ENCODE measurements at regions not wholly inside any gene's neighbourhood (a gene's known extent, or its start where the extent isn't known, plus 50 kb on each side); places are given as distances from the start of the nearest gene placed in this dataset.

DNA sequence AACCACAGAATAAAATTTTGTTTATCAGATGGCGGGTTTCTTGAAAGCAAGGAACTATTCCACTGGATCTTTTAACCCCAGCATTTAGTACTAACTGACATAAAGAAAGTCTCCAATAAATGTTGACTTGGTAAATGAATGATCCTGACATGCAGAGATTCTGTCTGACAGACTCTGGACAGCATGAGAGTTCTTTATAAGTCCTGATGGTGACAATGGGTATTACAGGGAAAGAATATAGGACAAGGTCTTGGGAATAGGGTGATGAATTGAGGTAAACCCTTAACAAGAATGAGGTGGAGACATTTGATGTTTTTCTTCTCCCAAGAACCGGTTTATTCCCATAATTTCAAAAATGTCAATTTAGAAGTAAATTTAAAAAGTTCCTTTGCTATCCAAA, 453.9 kb downstream of the TUSC1 start:
- no peak for ATAC-seq (ENCODE audit: insufficient number of reproducible peaks, low FRiP score, low read depth)
- no peaks in the 10 kb centered on the region for H3K9me3 ChIP-seq
- H3K27me3 ChIP-seq (replicated peaks; ENCODE audit: insufficient read depth), result no peaks in the 10 kb centered on the region
- H3K27ac ChIP-seq, result no peak overlapping the region
- H3K4me3 ChIP-seq, result no peak overlapping the region
- H3K36me3 ChIP-seq, result no peaks in the 10 kb centered on the region
- DNase-seq (ENCODE audit: low spot score), result no peak
- H3K4me1 ChIP-seq (ENCODE audit: control insufficient read depth in 1 of 2, low read depth in 2 of 2), result no peaks in the 10 kb centered on the region
- no peak for TF ChIP-seq CTCF (IDR thresholded peaks at IDR 0.05)

DNA sequence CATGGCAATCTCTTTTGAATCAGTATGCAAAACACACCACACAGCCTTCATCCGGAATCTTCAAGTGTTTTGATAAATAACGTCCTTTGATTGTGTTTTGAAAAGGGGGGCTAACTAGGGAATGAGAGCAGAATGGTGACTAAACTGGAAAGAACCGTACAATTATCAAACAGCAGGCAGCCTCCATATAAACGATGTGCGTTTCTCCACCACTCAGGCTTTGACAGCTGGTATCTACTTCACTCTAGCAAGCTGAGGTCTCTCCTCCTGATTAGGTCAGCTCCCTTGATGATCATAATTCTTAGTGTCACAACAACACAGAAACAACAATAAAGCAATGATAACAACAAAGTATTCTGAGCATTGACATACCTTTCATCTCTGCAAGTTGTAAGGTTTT, 465.9 kb downstream of the TUSC1 start:
- H3K27me3 ChIP-seq (replicated peaks; ENCODE audit: insufficient read depth), result no peaks in the 10 kb centered on the region
- H3K9me3 ChIP-seq, result no peaks in the 10 kb centered on the region
- no peak overlapping the region for H3K4me3 ChIP-seq
- TF ChIP-seq CTCF (IDR thresholded peaks at IDR 0.05), result no peak
- H3K36me3 ChIP-seq, result no peaks in the 10 kb centered on the region
- ATAC-seq (ENCODE audit: insufficient number of reproducible peaks, low FRiP score, low read depth), result no peak
- DNase-seq (ENCODE audit: low spot score), result no peak
- H3K4me1 ChIP-seq (ENCODE audit: control insufficient read depth in 1 of 2, low read depth in 2 of 2), result peaks cover 0 to 4% of the 10 kb centered on the region in 2 donors
- no peak overlapping the region for H3K27ac ChIP-seq

DNA sequence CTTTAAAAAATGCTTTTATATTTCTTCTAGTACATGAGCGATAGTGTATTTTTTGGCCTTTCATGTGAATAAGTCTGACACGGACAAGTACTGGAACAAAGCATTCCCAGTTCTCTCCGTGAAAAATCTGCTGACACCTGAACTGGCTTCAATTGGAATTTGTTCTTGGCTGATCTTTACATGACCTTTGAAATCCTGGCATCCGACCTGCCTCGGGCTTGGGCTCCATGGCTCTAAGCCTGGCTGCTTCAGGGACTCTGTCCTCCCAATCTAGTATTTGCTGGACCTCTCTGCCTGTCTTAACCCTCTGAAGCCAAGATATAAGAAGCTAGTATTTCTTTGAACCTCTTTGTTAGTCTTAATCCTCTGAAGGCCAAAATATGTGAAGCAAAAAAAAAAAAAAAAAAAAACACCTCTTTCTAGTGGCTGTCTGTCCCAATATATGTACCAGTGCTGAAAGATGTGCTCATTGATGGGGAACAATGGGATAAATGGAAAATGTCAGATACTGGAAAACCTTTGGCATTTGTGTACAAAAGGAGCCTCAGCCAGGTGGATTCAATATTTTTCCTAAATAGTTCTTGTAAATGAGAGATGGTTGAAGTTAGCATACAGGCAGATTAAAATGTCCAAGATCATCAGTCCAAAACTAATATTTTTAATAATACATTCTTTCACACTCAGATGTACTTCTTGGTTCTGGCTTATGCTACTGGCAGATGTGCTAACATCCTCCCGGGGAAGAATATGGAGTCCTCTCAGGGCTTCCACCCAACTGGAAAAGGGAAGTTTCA, 470.6 kb downstream of the TUSC1 start:
- Histone ChIP-seq H3K4me3 (no peak overlapping the region), H3K4me1 (ENCODE audit: control insufficient read depth in 1 of 2, low read depth in 2 of 2) (peaks cover 0 to 5% of the 10 kb centered on the region in 2 donors), H3K27ac (no peak overlapping the region), H3K9me3 (no peaks in the 10 kb centered on the region), H3K27me3 (replicated peaks; ENCODE audit: insufficient read depth) (no peaks in the 10 kb centered on the region), H3K36me3 (no peaks in the 10 kb centered on the region)
- DNase-seq (ENCODE audit: low spot score) (no peak), ATAC-seq (ENCODE audit: insufficient number of reproducible peaks, low FRiP score, low read depth) (no peak)
- no peak for TF ChIP-seq CTCF (IDR thresholded peaks at IDR 0.05)

GRCh38 chr9:25206027-25206426, 472.2 kb downstream of the TUSC1 start:
- DNase-seq (ENCODE audit: low spot score) (no peak), ATAC-seq (ENCODE audit: insufficient number of reproducible peaks, low FRiP score, low read depth) (no peak)
- Histone ChIP-seq H3K4me3 (no peak overlapping the region), H3K27me3 (replicated peaks; ENCODE audit: insufficient read depth) (no peaks in the 10 kb centered on the region), H3K9me3 (no peaks in the 10 kb centered on the region), H3K27ac (no peak overlapping the region), H3K4me1 (ENCODE audit: control insufficient read depth in 1 of 2, low read depth in 2 of 2) (peaks cover 0 to 5% of the 10 kb centered on the region in 2 donors), H3K36me3 (no peaks in the 10 kb centered on the region)
- TF ChIP-seq CTCF (IDR thresholded peaks at IDR 0.05), result no peak

DNA sequence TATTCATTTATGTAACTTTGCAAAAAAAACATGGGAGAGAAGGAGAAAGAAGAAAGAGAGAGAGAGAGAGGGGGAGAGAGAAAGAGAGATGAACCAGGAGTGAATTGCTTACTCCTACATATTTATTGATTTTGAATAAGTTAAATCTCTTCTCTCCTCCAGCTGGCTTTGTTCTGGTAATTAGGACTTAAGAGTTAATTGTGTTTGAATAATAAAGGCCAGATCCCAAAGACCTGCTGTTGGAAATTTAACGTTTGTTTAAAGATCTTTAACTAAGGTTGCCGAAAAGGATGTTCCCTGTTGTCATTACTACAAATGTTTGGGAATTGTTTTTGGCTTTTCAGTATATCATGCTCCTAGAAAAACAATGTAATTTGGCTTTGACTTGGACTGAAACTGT, 473.0 kb downstream of the TUSC1 start:
- no peak overlapping the region for H3K4me3 ChIP-seq
- no peak overlapping the region for H3K27ac ChIP-seq
- no peak for ATAC-seq (ENCODE audit: insufficient number of reproducible peaks, low FRiP score, low read depth)
- no peak for DNase-seq (ENCODE audit: low spot score)
- no peaks in the 10 kb centered on the region for H3K27me3 ChIP-seq (replicated peaks; ENCODE audit: insufficient read depth)
- TF ChIP-seq CTCF (IDR thresholded peaks at IDR 0.05), result no peak
- H3K4me1 ChIP-seq (ENCODE audit: control insufficient read depth in 1 of 2, low read depth in 2 of 2), result peaks cover 0 to 5% of the 10 kb centered on the region in 2 donors
- H3K9me3 ChIP-seq, result no peaks in the 10 kb centered on the region
- H3K36me3 ChIP-seq, result no peaks in the 10 kb centered on the region

All from thoracic aorta (tissue), 2 donors.